ENCODE measurements at regions not wholly inside any gene's neighbourhood (a gene's known extent, or its start where the extent isn't known, plus 50 kb on each side); places are given as distances from the start of the nearest gene placed in this dataset.

DNA sequence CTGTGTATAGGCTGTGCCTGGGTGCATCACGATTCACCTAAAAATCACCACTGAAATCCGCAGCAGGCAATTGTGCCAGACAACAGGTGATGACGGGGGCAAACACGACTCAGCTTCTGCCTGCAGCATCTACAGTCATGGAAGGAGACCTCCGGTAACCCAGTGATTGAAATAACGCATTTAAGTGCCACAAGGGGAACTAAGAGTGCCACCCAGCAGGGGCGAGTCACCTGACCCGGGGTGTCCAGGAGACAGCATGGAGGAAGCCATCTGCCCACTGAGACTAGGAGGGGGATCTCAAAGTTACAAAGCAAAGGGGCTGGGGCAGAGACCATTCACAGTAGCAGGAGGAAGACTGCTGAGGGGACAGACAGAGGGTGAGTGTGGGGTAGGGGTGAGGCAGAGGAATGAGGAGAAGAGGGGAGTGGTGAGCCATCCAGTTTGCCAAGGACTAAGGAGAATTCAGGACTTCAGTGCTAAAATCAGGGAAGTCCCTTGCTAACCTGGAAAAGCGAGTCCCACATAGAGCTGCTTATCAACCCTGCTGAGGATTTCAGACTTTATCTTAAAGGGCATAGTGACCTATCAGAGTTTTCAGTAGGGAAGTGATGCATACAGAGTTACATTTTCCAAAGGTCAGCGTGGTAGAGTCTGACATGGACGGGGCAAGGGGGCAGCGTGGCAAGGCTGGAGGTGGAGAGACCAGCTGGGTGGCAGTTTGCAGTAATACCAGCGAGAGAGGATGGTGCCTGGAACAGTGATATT lies 256.7 kb upstream of the HES1 start:
- DNase-seq: peak; percentile 19 to 70 (median 58)

DNA sequence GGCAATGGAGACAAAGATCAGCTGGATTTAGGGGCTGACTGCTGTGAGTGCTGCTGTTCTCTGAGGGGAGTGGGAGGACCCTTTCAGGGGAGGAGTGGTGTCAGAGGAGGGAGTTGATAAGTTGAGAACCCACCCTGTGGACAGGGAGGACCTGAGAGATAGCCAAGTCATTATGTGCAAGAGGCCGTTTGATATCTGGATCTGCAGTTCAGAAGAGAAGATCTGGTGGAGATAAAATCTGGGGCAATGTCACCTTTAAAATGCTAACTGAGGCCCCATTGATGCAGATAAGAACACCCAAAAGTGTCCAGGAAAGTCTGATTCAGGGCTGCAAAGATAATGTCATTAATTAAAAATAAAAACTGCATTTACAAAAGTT lies 256.1 kb upstream of the HES1 start:
- DNase-seq: no peak

DNA sequence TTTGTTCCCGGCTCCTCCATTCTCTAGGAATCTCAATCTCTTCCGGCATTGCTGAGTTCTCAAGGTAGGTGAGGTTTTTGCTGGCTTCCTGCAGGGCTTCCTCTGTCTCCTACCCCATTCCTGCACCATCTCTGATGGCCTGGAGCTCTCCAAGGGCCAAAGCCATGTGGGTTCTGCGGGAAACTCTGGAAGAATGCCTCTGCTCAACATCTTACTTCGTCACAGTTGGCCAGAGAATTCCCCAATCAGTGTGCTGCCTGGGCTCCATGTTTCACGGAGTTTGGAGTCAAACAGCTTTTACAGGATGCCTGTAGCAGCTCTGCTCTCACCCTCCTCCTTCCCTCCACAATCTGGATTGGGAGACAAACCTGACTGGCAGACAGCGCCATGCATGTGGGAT lies 253.9 kb upstream of the HES1 start:
- DNase-seq: no peak

DNA sequence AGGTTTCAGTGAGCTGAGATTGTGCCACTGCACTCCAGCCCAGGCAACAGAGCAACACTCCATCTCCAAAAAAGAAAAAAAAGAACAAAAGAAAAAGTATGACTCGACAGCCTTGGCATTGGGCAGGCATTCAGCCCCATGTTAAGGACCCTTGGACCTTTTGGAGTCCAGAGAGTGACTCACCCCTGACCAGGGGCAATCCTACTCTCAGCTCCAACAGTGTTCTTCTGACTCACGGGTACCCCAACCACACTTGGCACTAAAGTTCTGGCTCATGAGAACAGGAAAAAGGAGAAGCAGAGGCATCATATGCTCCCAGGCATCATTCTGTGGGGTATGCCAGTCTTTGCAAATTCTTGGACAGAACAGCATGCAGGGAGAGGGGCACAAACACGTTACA lies 252.4 kb upstream of the HES1 start:
- peak in 1 of 4 experiments; percentile 6 for DNase-seq

DNA sequence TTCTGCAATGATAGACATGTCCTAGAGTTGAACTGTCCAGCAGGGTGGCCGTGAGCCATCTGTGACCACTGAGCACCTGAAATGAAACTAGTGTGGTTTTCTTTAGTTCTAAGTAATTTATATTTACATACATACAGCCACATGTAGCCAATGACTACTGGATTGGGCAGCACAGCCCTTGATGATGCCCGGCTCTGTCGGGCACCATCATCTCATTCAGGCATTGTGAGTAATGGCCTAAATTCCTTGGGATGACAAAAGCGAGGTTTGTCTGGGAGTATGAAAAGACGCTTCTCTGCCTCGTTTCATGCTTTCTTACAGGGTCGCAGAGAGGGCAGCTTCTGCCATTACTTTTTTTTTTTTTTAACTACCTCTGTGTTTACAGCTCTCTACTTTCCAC lies 251.9 kb upstream of the HES1 start:
- no peak for DNase-seq

DNA sequence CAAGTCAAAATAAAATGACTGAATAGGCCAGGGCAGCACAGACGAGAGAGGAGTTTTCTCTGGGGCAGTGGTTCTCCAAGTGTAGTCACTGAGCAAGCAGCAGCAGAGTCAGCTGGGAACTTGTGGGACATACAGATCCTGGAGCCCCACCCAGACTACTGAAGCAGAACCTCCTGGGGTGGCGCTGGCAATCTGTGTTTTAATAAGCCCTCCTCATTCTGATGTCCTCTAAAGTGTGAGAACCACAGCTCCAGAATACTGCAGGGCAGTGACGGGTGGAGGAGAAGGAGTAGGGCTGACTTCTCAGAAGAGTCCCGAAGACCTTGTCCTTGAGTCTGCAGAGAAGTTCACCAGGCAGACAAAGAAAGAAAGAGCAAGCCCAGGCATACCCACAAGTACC lies 251.3 kb upstream of the HES1 start:
- no peak for DNase-seq

DNA sequence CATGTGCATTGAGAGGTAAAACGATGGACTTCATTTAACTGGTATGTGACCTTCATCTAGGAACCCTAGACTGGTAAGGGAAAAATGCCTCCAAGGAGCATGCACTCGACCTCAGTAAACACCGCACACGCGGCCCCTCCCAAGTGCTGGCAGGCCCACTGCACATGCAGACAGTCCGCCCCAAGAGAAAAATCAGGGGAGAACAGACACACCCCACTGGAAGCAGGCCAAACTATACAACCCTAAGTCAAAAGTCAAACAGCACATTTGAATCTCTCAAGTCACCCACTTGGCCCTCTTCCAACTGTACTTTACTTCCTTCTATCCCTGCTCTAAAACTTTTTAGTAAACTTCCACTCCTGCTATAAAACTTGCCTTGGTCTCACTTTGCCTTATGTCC lies 250.1 kb upstream of the HES1 start:
- peak in 2 of 4 experiments; percentile 34 to 59 for DNase-seq

DNA sequence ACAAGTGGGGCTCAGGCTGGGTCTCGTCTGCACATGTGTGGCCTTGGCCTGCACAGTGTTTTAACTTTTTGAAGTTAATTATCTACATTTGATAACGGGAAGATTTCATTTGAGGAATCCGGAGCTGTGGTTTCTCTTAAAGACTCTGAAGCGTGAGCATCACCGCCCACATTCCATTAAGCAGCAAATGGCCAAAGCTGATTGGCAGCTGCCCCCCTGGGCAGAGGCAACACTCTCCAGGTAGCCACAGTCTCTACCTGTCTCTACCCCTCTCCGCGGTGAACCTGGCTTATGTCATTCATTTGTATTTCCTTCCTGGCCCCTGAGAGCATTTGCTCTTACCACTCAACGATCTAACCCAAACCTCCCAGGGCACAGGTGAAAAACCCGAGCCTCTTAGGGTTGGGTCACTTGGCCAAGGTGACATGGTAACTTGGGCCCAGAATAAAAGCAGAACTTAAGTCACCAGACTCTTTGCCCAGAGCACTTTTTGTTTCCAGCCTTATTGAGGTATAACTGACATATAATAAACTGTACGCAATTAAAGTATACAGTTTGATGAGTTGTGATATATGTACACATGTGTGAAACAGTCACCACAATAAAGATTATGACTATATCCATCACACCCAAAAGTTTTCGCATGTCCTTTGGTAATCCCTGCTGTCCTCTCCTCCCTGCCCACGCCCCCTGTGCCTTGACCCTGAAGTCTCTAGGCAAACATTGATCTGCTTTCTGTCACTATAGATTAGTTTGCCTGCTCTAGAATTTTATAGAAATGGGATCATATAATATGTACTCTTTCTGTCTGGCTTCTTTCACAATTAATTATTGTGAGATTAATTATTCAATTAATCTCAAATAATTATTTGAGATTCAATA lies 245.7 kb upstream of the HES1 start:
- DNase-seq: no peak

DNA sequence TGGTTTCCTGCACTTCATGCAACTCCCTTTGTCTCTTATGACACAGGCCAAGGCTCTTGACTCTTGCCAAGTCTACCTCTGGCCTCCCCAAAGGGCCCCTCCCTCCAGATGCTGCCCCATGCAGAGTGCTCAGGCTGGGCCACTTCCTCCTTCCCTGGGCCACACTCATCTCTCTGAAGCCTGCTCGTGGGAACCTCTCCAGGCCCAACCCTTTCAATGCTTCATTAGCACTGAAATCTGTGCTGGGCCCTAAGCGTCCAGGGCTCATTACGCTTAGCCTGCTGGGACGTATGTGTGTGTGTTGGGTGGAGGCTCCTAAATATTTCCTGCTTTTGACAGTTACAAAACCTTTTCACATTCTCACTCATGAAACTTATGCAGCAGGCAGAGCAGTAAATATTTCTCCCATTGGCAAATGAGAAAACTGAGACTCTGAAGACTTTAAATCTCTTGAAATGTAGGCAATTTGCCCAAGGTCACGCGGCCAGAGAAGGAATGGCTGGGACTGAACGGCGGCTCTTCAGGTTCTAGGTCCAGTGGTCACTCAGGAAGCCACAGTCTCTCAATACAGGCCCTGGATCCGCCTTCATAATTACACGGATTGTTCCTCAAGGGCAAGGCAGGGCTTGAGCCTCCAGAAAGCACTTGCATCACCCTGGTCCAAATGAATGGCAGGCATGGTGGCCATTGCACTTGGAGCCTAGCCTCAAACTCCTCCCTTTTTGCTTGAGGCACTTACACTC lies 241.7 kb upstream of the HES1 start:
- DNase-seq: peak; percentile 28 to 50 (median 48)

DNA sequence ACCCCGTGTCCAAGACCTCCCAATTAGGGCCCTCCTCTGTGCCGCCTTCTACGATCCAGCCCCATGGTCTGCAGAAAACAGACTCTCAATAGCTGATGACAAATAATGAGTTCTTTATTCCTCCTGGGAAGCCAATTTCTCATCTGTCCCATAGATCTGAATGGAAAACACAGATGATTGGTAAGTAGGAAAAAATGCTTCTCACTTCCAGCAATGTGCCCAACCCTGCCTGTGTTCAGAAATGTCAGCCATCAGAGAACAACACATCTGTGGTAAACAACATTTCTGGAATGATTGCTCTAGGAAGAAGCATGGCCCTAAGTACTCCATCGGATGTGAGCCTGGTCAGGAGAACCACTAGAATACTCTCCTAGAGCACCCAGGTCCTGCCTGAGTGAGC lies 240.5 kb upstream of the HES1 start:
- no peak for DNase-seq

DNA sequence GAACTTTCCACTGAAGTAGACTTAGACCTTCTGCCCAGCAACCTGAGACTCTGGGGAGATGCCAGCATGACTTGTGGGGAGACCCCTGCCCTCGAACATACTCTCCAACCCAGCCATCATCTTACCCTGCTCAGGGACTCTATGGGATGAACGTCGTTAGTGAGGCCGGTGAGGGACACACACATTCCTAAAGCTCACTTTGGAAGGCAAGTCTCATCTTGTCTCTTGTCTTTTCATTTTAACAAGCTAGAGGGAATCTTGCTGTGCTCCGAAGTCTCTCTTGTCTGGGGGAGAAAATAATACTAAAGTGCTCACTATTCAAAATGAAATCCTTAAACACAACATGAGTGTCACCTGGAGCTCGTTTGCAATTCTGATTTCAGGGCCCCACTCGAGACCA lies 239.5 kb upstream of the HES1 start:
- no peak for DNase-seq

DNA sequence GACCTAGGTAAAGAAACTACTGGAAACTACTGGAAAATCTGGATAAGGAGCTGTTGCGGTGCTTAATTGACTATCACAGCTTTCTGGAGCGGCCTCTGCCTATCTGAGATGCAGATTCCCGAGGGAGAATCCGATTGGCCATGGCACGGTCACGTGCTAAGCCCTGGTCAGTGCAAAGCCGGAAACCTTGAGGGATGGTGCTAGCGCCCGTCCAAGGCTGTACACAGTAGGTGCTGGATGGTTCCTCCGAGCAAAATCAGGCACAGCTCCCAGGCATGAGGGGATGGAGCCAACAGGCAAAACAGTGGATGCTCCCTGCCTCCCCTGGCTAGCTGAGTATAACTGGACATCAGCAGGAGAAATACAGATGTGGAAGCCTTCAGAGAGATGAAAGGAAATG lies 238.7 kb upstream of the HES1 start:
- DNase-seq: no peak

DNA sequence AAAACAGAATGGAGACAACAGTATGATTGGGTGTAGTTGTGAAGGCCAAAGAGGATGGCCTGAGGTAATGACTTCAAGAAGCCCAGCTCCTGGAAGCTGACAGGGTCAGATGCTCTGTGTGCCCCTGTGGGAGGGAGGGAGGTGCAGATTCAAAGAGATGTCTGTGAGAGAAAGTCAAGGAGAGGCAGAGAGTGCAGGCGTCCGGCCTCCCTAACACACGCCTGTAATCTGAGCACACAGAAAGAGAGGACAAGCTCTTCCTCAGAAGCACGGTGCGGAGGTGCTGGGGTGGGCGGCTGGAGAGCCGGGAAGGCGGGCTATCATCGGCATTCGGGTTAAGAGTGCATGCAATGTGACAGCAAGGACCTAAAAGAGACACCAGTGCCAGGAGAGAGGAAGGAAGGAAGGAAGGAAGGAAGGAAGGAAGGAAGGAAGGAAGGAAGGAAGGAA lies 238.2 kb upstream of the HES1 start:
- no peak for DNase-seq

DNA sequence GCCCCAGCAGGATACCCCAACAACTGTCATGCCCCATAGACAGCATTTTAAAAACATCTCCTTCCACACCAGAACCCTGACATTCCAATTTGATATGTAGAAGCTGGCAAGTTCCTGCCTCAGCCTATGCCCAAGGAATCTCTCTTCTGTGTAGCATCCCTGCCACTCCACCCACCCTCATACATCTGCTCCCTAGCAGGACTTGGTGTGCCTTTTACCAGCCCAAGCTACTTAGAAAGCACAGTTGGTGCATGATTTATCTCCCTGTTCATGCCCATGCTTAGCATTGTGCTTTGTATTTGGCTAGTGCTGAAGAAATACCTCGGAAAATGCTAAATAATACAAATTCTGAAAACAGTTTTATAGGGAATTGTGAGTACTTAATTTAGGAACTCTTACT lies 236.9 kb upstream of the HES1 start:
- DNase-seq: no peak

DNA sequence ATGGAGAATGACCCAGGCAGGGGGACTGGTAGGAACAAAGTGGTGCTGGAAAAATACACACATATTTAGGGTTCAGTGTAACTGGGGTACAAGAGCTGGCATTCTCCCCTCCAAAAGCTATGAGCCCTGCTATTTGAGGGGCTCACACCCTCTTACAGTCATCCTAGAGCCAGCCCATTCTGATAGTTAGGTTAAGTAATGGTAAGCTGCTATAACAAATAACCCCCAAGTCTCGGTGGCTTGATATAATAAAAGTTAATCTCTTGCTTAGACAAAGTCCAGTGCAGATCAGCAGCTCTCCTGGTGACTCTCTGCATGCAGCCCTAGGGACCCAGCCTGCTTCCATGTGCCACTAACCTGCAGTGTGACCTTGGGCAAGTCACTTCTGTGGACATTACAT lies 234.9 kb upstream of the HES1 start:
- DNase-seq: no peak

DNA sequence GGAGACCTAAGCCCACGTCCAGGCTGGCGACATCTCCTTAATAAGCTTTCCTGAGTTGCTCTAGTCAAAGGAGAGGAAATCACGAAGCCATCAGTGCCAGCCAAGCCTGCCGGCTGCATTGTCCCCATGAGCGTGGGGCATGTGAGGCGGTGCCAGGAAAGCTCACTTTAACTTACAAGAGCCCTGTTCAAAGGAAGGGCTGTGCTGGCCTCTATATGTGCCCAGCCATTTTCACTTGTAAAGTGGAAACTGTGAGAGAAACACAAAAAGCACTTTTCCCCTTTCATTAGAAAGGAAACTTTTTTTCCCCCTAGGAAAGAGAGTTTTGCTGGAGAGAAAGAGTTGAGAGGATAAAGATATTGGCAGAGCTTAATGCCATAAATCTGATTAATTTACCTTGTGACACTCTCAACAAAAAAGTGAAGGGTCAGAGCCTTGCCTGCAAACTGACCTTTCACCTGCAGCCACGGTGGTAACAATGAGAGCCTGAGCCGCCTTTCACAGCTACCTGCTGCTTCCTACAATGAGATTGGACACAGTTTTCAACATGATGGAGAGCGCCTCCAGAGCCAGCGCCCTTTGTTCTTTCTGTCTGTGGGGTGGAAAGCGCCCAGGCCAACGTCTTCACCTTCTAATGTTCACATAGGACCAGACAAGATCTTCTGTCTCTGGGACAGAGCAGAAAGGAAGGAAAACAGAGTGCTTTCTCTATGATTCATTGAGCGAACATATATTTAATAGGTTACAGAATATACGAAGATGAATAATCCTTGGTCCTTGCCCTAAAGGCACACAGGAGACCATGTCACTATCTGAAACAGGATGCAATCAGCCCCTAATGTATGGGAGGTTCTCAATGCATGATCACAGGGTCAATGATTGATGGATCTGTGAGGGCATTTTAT lies 233.1 kb upstream of the HES1 start:
- DNase-seq: no peak

DNA sequence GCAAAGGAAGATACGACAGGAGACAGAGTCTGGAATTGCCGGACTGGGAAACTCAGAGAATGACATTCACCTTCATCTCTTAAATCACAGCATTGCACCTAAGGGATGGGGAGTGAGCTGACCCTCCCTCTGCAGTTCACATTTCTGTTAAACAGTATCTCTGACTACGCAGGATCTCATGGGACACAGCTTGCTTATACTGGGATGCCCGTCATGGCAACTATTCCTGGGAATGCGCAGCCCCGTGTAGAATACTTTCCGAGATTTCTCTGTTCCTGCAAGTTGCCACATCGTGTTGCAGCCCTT lies 232.5 kb upstream of the HES1 start:
- no peak for DNase-seq

DNA sequence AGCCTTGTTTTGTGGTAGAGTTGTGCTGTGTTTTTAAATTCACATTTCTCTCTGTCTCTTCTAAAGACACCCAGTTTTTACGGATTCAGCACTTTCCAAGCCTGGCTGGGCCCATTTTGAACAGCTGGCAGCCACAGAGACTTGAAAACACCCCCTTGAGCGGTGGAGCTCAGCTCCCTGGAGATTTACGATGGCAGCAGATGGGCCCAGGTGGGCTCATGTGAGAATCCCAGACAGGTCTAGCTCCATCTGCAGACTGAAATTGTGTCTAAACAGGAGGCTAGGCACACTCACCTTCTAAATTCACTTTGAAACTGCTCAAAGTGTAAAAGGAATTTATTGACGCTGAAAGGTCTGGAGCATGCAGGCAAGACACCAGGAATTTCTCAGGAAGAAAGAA lies 232.0 kb upstream of the HES1 start:
- no peak for DNase-seq

DNA sequence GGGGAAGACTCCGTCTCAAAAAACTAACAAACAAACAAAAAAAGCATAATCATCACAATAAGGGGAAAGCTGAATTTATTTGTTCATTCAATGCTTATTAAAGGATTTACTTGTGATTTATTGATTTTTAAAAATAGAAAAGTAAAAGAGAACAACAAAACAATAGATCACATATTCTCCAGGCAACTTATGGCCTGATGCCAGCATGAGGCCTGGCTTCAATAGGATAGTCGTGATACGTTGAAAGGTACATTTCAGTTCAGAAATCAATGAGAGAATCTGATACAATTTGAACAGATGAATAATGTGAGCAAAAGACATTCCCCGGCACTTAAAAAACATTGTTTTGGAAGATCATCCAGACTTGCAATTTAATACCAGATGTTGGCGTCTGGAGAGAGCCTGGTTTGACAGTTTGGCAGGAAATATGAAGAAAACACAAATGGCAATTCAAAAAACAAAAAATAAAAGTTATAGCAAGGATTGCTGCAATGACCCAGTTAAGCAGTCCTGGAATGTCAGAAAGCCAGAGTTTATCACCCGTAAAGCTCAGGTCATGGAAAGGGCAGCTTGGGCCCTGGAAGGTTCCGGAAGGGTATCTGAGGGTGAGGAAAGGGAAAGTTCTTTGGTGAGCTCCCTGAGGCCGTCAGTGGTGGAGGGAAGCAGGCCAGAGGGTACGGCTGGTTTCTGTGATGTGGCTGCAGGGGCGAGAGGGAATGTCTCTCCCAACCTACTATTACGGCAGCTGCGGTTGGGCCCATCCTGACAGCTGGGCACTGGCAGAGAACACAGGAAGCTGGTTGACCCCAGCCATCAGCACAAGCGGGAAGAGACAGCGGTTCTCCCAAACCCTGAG lies 230.2 kb upstream of the HES1 start:
- DNase-seq: no peak

DNA sequence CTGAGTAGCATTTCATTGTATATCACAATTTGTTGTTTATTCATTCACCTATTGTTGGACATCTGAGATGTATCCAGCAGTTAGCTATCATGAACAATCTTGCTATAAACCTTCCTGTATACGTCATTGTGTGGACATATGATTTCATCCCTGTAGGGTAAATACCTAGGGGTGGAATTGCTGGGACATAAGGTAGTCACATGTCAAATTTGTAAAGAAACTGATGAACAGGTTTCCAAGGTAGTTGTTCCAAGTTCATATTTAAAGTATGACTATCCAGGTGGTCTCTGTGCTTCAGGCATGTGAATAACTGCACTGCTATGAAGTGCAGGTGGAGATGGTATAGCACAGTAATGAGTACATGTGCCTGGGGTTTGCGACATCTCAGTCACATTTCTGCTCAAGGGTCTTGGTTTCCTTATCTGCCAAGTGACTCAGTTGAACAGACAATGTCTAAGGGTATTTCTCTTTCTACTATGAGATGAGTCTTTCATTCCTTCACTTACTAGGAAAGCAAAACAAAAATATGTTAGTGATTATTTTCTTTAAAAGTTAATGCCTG lies 229.0 kb upstream of the HES1 start:
- DNase-seq: no peak

DNA sequence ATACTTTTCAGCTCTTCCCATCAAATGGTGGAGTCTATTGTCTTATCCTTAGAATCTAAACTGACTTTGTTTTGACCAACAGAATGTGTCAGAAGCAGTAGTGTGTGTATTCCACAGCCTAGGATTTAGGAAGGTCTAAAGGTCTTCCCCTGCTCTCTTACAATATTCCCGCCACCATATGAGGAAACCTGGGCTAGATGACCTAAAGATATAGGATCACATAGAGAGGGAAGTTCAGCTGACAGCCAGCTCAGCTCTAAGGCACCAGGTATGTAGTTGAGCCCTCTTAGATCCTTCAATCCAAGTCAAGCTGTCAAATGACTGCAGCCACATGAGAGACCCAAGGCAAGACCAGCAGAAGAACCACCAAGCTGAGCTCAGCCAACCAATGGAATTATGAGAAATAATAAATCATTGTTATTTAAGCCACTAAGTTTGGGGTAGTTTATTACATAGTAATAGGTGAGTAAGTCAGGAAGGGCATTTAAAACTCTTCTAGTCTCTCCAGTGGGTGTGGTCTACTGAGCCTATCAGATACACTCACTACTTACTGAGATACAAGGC lies 227.7 kb upstream of the HES1 start:
- no peak for DNase-seq

All from suppressor macrophage (primary cell).